NCI-H2196 treated with DMSO at 0.1 percent for 48 hours (cell line): ENCODE measurements at regions not wholly inside any gene's neighbourhood (a gene's known extent, or its start where the extent isn't known, plus 50 kb on each side); places are given as distances from the start of the nearest gene placed in this dataset.

ENCODE experiments used
- DNase-seq: peaks from one replicate; lab custom pipeline; 2025; ENCODE audit not compliant: unreplicated experiment; lab: John Stamatoyannopoulos, UW

DNA sequence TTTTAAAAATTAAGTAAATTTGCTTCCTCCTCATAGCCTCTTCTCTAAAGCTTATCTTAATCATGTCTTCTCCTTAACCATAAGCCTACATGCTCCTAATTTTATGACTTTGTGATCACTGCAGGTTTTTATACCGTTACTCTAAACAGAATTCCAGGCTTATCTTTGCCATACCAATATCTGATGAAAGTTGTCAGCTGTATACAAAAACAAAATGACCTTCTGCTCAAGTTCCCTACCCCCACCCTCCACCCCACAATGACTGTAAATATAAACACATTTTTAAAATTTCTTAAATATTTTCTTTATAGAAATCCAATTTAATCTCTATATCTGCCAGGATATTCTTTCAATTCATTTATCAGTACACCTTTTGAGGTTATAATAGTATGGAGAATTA lies 60.5 kb upstream of the SGK1 start:
- no peak for DNase-seq

GRCh38 chr6:134376785-134377184 lies 58.9 kb upstream of the SGK1 start:
- no peak for DNase-seq

DNA sequence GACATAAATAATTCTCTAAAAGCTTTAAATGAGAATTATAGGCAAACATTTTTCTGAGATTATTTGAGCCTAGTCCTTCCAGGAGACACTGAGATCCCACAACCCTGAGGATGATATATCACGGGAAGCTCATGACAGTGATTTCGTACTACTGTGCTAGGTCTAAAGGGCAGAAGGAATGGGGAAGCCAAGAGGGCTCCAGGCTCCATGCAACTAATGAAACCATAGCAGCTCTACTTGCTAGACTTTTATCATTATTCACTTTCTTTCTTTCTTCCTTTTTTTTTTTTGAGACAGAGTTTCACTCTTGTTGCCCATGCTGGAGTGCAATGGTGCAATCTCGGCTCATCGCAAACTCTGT lies 57.3 kb upstream of the SGK1 start:
- no peak for DNase-seq

- no peak for DNase-seq
Observed at GRCh38 chr6:134374491-134375219, 56.7 kb upstream of the SGK1 start.

DNA sequence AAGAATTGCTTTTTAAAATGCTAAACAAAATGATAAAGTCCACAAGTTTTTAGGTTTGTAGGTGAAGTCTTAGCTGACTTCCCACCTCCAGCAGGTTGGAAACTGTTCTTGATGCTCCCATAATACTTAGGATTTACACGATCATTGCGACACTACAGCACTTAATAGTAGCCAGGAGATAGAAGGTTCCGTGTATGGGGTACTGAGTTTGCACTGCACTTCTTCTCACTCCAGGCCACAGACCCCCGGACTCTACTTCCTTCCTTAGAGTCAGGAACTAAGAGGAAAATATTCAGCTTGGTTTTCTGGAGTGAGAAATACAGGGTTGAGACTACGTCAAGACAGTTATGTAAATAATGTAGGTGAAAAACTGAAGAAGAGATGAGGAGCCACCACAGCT lies 56.1 kb upstream of the SGK1 start:
- DNase-seq, result no peak

- DNase-seq, result no peak
Observed at GRCh38 chr6:134373282-134373922, 55.5 kb upstream of the SGK1 start.

DNA sequence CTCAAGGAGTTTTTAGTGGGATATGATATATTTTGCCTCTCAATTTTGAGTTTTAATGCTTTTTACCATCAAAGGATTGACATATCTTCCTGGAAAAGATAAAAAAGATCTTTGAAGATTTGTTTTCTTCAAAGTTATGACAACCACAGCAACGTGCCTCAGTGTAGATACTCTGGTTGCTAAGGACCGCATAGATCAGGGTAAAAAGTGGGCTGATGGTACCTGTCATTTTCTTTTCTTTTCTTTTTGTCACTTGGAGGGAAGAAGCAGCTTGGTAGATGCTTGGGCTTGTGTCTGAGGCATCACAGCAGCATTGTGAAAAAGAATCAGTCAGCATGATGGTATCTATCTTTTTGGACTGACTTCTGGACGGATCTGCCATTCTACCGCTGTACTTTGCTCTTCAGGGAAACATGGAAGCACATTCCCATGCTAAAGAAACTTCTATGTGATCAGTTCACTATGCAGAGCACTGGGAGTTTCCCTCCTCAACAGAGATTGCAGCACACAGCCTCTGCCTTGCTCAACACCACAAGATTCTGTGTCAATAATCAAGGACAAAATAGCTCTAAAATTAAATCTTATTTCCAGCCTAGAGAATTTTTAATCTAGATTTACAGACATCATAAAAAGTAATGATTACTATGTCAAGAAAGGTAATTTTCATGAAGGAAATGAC lies 54.8 kb upstream of the SGK1 start:
- no peak for DNase-seq

DNA sequence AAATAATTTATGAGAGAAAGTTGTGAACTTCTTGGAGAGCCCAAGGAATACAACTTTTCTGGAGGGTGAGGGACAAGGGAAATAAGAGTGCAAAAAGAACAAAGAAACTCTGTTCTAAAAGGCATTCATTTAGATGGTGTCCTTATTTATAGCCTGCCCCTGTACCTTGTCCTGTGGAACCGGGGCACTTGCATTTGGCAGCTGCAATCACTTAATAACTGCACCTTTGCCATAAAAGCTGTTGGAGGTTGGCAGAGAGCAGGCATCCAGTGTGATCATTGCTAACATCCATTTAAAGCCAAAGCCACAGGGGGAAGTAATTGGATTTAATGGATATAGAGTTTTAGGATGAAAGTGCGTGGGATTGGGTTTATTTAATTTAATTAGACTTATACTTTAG lies 50.8 kb upstream of the SGK1 start:
- no peak for DNase-seq
